ENCODE measurements at regions not wholly inside any gene's neighbourhood (a gene's known extent, or its start where the extent isn't known, plus 50 kb on each side); places are given as distances from the start of the nearest gene placed in this dataset.

- TF ChIP-seq MAX (IDR thresholded peaks at IDR 0.05; ENCODE audit: low read depth, low read length) (no peak), MYC (IDR thresholded peaks at IDR 0.05; ENCODE audit: low read depth, low read length) (no peak), CTCF (IDR thresholded peaks at IDR 0.05; ENCODE audit: low read depth, low read length) (no peak), POLR2A (IDR thresholded peaks at IDR 0.05; ENCODE audit: extremely low read depth, insufficient read length) (no peak)
- H3K4me3 ChIP-seq (ENCODE audit: low read depth, low read length) = no peak overlapping the region
- DNase-seq (ENCODE audit: low read depth) = no peak
Observed at GRCh38 chr10:4294271-4294670, 509.3 kb upstream of the KLF6 start.

- no peak for DNase-seq (ENCODE audit: low read depth)
- H3K4me3 ChIP-seq (ENCODE audit: low read depth, low read length) = no peak overlapping the region
- TF ChIP-seq CTCF (IDR thresholded peaks at IDR 0.05; ENCODE audit: low read depth, low read length) (no peak), POLR2A (IDR thresholded peaks at IDR 0.05; ENCODE audit: extremely low read depth, insufficient read length) (no peak), MYC (IDR thresholded peaks at IDR 0.05; ENCODE audit: low read depth, low read length) (no peak), MAX (IDR thresholded peaks at IDR 0.05; ENCODE audit: low read depth, low read length) (no peak)
Observed at GRCh38 chr10:4291990-4292389, 507.0 kb upstream of the KLF6 start.

GRCh38 chr10:4285121-4285520, 500.1 kb upstream of the KLF6 start:
- no peak overlapping the region for H3K4me3 ChIP-seq (ENCODE audit: low read depth, low read length)
- DNase-seq (ENCODE audit: low read depth) = no peak
- no peak for TF ChIP-seq CTCF (IDR thresholded peaks at IDR 0.05; ENCODE audit: low read depth, low read length)
- no peak for TF ChIP-seq MYC (IDR thresholded peaks at IDR 0.05; ENCODE audit: low read depth, low read length)
- no peak for TF ChIP-seq MAX (IDR thresholded peaks at IDR 0.05; ENCODE audit: low read depth, low read length)
- no peak for TF ChIP-seq POLR2A (IDR thresholded peaks at IDR 0.05; ENCODE audit: extremely low read depth, insufficient read length)

- TF ChIP-seq MAX (IDR thresholded peaks at IDR 0.05; ENCODE audit: low read depth, low read length) (no peak), POLR2A (IDR thresholded peaks at IDR 0.05; ENCODE audit: extremely low read depth, insufficient read length) (no peak), CTCF (IDR thresholded peaks at IDR 0.05; ENCODE audit: low read depth, low read length) (no peak), MYC (IDR thresholded peaks at IDR 0.05; ENCODE audit: low read depth, low read length) (no peak)
- DNase-seq (ENCODE audit: low read depth) = no peak
- H3K4me3 ChIP-seq (ENCODE audit: low read depth, low read length) = no peak overlapping the region
Observed at GRCh38 chr10:4283846-4284610, 499.0 kb upstream of the KLF6 start.

- no peak overlapping the region for H3K4me3 ChIP-seq (ENCODE audit: low read depth, low read length)
- TF ChIP-seq MYC (IDR thresholded peaks at IDR 0.05; ENCODE audit: low read depth, low read length) (no peak), MAX (IDR thresholded peaks at IDR 0.05; ENCODE audit: low read depth, low read length) (no peak), CTCF (IDR thresholded peaks at IDR 0.05; ENCODE audit: low read depth, low read length) (no peak), POLR2A (IDR thresholded peaks at IDR 0.05; ENCODE audit: extremely low read depth, insufficient read length) (no peak)
- DNase-seq (ENCODE audit: low read depth) = no peak
Observed at GRCh38 chr10:4282496-4282895, 497.5 kb upstream of the KLF6 start.

All from NB4 (cell line).